HEK293 (cell line): ENCODE measurements at regions not wholly inside any gene's neighbourhood (a gene's known extent, or its start where the extent isn't known, plus 50 kb on each side); places are given as distances from the start of the nearest gene placed in this dataset.

ENCODE experiments used
- CTCF ChIA-PET: fragments of 350-600 bp; formaldehyde crosslinking; extraction: SDS; loops from one replicate; lab custom pipeline; 2021; ENCODE audit warnings: antibody characterized with exemption; lab: Yijun Ruan, JAX
- POLR2A ChIA-PET: fragments of 300-600 bp; formaldehyde crosslinking; extraction: SDS; loops from one replicate; lab custom pipeline; 2020; ENCODE audit warnings: antibody characterized with exemption, inconsistent platforms; lab: Yijun Ruan, JAX
- H3K27ac ChIP-seq: fragments of 200-500 bp; sonication (Bioruptor generic); 2 replicates; pipeline ENCODE4 v1.5.1; 2014; ENCODE audit warnings: low read depth, low read length, control low read depth, inconsistent platforms; ENCODE audit errors: extremely low read depth
- H3K36me3 ChIP-seq, 2 experiments: fragments of 200-500 bp in 1 of 2; sonication (Bioruptor generic) in 1 of 2; 1 replicate in 1 of 2; 2 replicates in 1 of 2; pipeline ENCODE4 v1.5.1; 2014 to 2017; ENCODE audit warnings: inconsistent platforms in 2 of 2, low read length in 2 of 2; ENCODE audit not compliant: control insufficient read depth in 2 of 2, insufficient read depth in 1 of 2
- H3K4me1 ChIP-seq: fragments of 200-500 bp; sonication (Bioruptor generic); 2 replicates; pipeline ENCODE4 v1.5.1; 2014; ENCODE audit warnings: mild to moderate bottlenecking, low read length, inconsistent platforms; ENCODE audit not compliant: control insufficient read depth, insufficient read depth
- H3K4me3 ChIP-seq: 2 replicates; pipeline ENCODE4 v1.5.1; 2011; ENCODE audit warnings: low read depth, mild to moderate bottlenecking, control low read depth, low read length, moderate library complexity
- H3K9me3 ChIP-seq: fragments of 200-500 bp; sonication (Bioruptor generic); 2 replicates; pipeline ENCODE4 v1.5.1; 2014; ENCODE audit warnings: low read depth, low read length, inconsistent platforms; ENCODE audit not compliant: control insufficient read depth, insufficient read depth
- EGR2 ChIP-seq: fragments of 450-650 bp; formaldehyde crosslinking; IDR thresholded peaks from 2 replicates; pipeline ENCODE4 v1.5.1; 2016; ENCODE audit warnings: low read depth, missing biosample characterization, missing genetic modification characterization
- KLF10 ChIP-seq: fragments of 450-650 bp; IDR thresholded peaks from 2 replicates; pipeline ENCODE4 v1.5.1; 2018; ENCODE audit warnings: missing biosample characterization, mild to moderate bottlenecking, missing genetic modification characterization
- SP7 ChIP-seq: fragments of 450-650 bp; formaldehyde crosslinking; IDR thresholded peaks from 2 replicates; pipeline ENCODE4 v1.5.1; 2016; ENCODE audit warnings: missing biosample characterization, missing genetic modification characterization
- YY1 ChIP-seq: fragments of 450-650 bp; formaldehyde crosslinking; IDR thresholded peaks from 2 replicates; pipeline ENCODE4 v1.5.1; 2018; ENCODE audit warnings: missing biosample characterization, missing genetic modification characterization
- ZBTB7A ChIP-seq: fragments of 450-650 bp; formaldehyde crosslinking; IDR thresholded peaks from 2 replicates; pipeline ENCODE4 v1.5.1; 2016; ENCODE audit warnings: low read depth, missing biosample characterization, missing genetic modification characterization
- ZNF133 ChIP-seq: fragments of 450-650 bp; formaldehyde crosslinking; IDR thresholded peaks from 2 replicates; pipeline ENCODE4 v1.5.1; 2016; ENCODE audit warnings: missing biosample characterization, missing genetic modification characterization
- ZNF16 ChIP-seq: fragments of 450-650 bp; formaldehyde crosslinking; IDR thresholded peaks from 2 replicates; pipeline ENCODE4 v1.5.1; 2016; ENCODE audit warnings: low read depth, missing biosample characterization, missing genetic modification characterization
- ZNF169 ChIP-seq: fragments of 450-650 bp; formaldehyde crosslinking; IDR thresholded peaks from 2 replicates; pipeline ENCODE4 v1.5.1; 2016; ENCODE audit warnings: missing biosample characterization, missing genetic modification characterization
- ZNF175 ChIP-seq: fragments of 450-650 bp; formaldehyde crosslinking; IDR thresholded peaks from 2 replicates; pipeline ENCODE4 v1.5.1; 2016; ENCODE audit warnings: missing biosample characterization, missing genetic modification characterization
- ZNF214 ChIP-seq: fragments of 450-650 bp; formaldehyde crosslinking; IDR thresholded peaks from 2 replicates; pipeline ENCODE4 v1.5.1; 2017; ENCODE audit warnings: missing biosample characterization, mild to moderate bottlenecking, missing genetic modification characterization, borderline replicate concordance
- ZNF223 ChIP-seq: fragments of 450-650 bp; formaldehyde crosslinking; IDR thresholded peaks from 2 replicates; pipeline ENCODE4 v1.5.1; 2016; ENCODE audit warnings: missing biosample characterization, missing genetic modification characterization
- ZNF239 ChIP-seq: fragments of 450-650 bp; formaldehyde crosslinking; IDR thresholded peaks from 2 replicates; pipeline ENCODE4 v1.5.1; 2016; ENCODE audit warnings: missing biosample characterization, missing genetic modification characterization
- ZNF416 ChIP-seq: fragments of 450-650 bp; formaldehyde crosslinking; IDR thresholded peaks from 2 replicates; pipeline ENCODE4 v1.5.1; 2016; ENCODE audit warnings: missing biosample characterization, missing genetic modification characterization
- ZNF426 ChIP-seq: fragments of 450-650 bp; formaldehyde crosslinking; IDR thresholded peaks from 2 replicates; pipeline ENCODE4 v1.5.1; 2017; ENCODE audit warnings: missing biosample characterization, missing genetic modification characterization, mild to moderate bottlenecking, inconsistent platforms, moderate library complexity
- ZNF530 ChIP-seq: fragments of 450-650 bp; formaldehyde crosslinking; IDR thresholded peaks from 2 replicates; pipeline ENCODE4 v1.5.1; 2016; ENCODE audit warnings: low read depth, missing biosample characterization, missing genetic modification characterization
- ZNF544 ChIP-seq: fragments of 450-650 bp; formaldehyde crosslinking; IDR thresholded peaks from 2 replicates; pipeline ENCODE4 v1.5.0; 2017; ENCODE audit warnings: missing biosample characterization, missing genetic modification characterization
- ZNF549 ChIP-seq: fragments of 450-650 bp; IDR thresholded peaks from 2 replicates; pipeline ENCODE4 v1.5.1; 2018; ENCODE audit warnings: missing biosample characterization, missing genetic modification characterization, mild to moderate bottlenecking, inconsistent platforms, moderate library complexity
- ZNF571 ChIP-seq: fragments of 450-650 bp; formaldehyde crosslinking; IDR thresholded peaks from 2 replicates; pipeline ENCODE4 v1.5.0; 2017; ENCODE audit warnings: missing biosample characterization, missing genetic modification characterization
- TF ChIP-seq, protein P1 (sequence below): sonication (generic); formaldehyde crosslinking; IDR thresholded peaks from 2 replicates; pipeline ENCODE4 v1.8.1; 2022; ENCODE audit warnings: mild to moderate bottlenecking, moderate library complexity, missing genetic modification reagents
- TF ChIP-seq, protein P2 (sequence below): fragments of 450-650 bp; formaldehyde crosslinking; IDR thresholded peaks from 2 replicates; pipeline ENCODE4 v1.5.1; 2016; ENCODE audit warnings: missing biosample characterization, missing genetic modification characterization
- TF ChIP-seq, protein P3 (sequence below): fragments of 450-650 bp; formaldehyde crosslinking; IDR thresholded peaks from 2 replicates; pipeline ENCODE4 v1.5.1; 2016; ENCODE audit warnings: missing biosample characterization, missing genetic modification characterization
- TF ChIP-seq, protein P4 (sequence below): fragments of 450-650 bp; formaldehyde crosslinking; conservative IDR thresholded peaks from 2 replicates; pipeline ENCODE4 v1.5.1; 2016; ENCODE audit warnings: low read depth, missing biosample characterization, missing genetic modification characterization
- TF ChIP-seq, protein P5 (sequence below): fragments of 450-650 bp; formaldehyde crosslinking; IDR thresholded peaks from 2 replicates; pipeline ENCODE4 v1.5.1; 2016; ENCODE audit warnings: missing biosample characterization, missing genetic modification characterization
- TF ChIP-seq, protein P6 (sequence below): fragments of 450-650 bp; formaldehyde crosslinking; IDR thresholded peaks from 2 replicates; pipeline ENCODE4 v1.5.1; 2016; ENCODE audit warnings: missing biosample characterization, missing genetic modification characterization

DNA sequence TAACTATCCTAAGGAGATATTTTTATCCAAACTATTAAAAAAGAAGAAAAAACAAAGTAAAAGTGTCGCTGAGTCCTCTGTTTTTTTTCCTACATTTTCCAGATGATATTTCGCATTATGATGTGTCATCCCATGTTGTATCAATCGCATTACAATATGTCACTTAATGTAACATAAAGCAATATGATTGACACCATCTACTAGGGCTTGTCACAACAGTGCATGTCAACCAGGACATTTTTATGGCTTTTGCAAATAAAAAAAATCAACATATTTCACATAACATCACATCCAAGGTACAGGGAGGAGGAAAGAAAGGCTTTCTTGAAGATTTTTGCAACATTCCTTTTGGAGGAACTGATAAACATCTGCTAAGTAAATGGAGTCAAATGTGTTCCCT is 308.9 kb downstream of the ETAA1 start:
- no peaks in the 10 kb centered on the region for H3K4me1 ChIP-seq
- no peaks in the 10 kb centered on the region for H3K36me3 ChIP-seq
- no peak overlapping the region for H3K4me3 ChIP-seq
- ChIA-PET POLR2A (no interaction called here), CTCF (interaction anchor here (0.6 kb wide), 1 partner anchor 445 kb away, joined by 3 read pairs; no protein-coding TSS in a partner anchor)
- no peaks in the 10 kb centered on the region for H3K9me3 ChIP-seq
- H3K27ac ChIP-seq: no peak overlapping the region
- TF ChIP-seq ZBTB7A (tag by site-specific recombination) (no peak), KLF10 (tag by site-specific recombination) (no peak), ZNF530 (tag by site-specific recombination) (no peak), ZNF571 (tag by site-specific recombination) (no peak), ZNF214 (tag by site-specific recombination) (no peak)
- TF ChIP-seq, protein P1, sequence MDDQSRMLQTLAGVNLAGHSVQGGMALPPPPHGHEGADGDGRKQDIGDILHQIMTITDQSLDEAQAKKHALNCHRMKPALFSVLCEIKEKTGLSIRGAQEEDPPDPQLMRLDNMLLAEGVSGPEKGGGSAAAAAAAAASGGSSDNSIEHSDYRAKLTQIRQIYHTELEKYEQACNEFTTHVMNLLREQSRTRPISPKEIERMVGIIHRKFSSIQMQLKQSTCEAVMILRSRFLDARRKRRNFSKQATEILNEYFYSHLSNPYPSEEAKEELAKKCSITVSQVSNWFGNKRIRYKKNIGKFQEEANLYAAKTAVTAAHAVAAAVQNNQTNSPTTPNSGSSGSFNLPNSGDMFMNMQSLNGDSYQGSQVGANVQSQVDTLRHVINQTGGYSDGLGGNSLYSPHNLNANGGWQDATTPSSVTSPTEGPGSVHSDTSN (CRISPR knock-in tag): no peak
- TF ChIP-seq, protein P2, sequence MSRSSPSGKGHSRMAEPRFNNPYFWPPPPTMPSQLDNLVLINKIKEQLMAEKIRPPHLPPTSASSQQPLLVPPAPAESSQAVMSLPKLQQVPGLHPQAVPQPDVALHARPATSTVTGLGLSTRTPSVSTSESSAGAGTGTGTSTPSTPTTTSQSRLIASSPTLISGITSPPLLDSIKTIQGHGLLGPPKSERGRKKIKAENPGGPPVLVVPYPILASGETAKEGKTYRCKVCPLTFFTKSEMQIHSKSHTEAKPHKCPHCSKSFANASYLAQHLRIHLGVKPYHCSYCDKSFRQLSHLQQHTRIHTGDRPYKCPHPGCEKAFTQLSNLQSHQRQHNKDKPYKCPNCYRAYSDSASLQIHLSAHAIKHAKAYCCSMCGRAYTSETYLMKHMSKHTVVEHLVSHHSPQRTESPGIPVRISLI (tag by site-specific recombination): no peak
- TF ChIP-seq, protein P3, sequence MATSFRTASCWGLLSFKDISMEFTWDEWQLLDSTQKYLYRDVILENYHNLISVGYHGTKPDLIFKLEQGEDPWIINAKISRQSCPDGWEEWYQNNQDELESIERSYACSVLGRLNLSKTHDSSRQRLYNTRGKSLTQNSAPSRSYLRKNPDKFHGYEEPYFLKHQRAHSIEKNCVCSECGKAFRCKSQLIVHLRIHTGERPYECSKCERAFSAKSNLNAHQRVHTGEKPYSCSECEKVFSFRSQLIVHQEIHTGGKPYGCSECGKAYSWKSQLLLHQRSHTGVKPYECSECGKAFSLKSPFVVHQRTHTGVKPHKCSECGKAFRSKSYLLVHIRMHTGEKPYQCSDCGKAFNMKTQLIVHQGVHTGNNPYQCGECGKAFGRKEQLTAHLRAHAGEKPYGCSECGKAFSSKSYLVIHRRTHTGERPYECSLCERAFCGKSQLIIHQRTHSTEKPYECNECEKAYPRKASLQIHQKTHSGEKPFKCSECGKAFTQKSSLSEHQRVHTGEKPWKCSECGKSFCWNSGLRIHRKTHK (tag by site-specific recombination): no peak
- TF ChIP-seq, protein P4, sequence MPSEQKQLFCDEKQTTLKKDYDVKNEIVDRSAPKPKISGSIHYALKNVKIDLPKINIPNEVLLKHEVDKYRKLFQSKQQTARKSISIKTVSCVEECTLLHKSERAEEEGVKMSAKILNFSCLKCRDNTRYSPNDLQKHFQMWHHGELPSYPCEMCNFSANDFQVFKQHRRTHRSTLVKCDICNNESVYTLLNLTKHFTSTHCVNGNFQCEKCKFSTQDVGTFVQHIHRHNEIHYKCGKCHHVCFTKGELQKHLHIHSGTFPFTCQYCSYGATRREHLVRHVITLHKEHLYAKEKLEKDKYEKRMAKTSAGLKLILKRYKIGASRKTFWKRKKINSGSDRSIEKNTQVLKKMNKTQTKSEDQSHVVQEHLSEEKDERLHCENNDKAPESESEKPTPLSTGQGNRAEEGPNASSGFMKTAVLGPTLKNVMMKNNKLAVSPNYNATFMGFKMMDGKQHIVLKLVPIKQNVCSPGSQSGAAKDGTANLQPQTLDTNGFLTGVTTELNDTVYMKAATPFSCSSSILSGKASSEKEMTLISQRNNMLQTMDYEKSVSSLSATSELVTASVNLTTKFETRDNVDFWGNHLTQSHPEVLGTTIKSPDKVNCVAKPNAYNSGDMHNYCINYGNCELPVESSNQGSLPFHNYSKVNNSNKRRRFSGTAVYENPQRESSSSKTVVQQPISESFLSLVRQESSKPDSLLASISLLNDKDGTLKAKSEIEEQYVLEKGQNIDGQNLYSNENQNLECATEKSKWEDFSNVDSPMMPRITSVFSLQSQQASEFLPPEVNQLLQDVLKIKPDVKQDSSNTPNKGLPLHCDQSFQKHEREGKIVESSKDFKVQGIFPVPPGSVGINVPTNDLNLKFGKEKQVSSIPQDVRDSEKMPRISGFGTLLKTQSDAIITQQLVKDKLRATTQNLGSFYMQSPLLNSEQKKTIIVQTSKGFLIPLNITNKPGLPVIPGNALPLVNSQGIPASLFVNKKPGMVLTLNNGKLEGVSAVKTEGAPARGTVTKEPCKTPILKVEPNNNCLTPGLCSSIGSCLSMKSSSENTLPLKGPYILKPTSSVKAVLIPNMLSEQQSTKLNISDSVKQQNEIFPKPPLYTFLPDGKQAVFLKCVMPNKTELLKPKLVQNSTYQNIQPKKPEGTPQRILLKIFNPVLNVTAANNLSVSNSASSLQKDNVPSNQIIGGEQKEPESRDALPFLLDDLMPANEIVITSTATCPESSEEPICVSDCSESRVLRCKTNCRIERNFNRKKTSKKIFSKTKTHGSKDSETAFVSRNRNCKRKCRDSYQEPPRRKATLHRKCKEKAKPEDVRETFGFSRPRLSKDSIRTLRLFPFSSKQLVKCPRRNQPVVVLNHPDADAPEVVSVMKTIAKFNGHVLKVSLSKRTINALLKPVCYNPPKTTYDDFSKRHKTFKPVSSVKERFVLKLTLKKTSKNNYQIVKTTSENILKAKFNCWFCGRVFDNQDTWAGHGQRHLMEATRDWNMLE: no peak

DNA sequence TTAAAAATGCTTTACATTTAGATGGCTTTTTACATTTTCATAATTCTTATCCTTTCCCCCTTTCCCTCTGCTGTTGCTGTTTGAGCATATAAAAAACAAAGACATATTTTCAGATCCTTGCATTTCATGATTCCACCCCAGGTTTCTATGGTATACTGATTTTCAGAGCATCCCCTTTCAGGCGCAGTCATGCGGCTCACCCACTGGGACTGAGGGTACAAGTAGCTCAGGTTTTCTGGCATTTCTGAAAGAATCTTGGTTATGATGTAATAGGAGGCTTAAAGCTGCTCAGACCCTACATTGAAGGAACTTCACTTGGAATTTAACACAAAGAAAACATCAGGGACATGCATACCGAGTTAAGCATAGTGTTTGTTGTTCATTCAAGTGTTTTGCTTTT is 310.8 kb downstream of the ETAA1 start:
- H3K4me3 ChIP-seq: no peak overlapping the region
- POLR2A ChIA-PET: no interaction called here
- no peak overlapping the region for H3K27ac ChIP-seq
- no peak for TF ChIP-seq ZNF416
- no peak for TF ChIP-seq ZNF549 (tag by site-specific recombination)
- TF ChIP-seq ZNF133 (tag by site-specific recombination): no peak
- TF ChIP-seq ZNF169 (tag by site-specific recombination): no peak
- TF ChIP-seq EGR2 (tag by site-specific recombination): no peak
- TF ChIP-seq YY1 (tag by site-specific recombination): no peak
- TF ChIP-seq ZBTB7A (tag by site-specific recombination): no peak
- TF ChIP-seq, protein P5, sequence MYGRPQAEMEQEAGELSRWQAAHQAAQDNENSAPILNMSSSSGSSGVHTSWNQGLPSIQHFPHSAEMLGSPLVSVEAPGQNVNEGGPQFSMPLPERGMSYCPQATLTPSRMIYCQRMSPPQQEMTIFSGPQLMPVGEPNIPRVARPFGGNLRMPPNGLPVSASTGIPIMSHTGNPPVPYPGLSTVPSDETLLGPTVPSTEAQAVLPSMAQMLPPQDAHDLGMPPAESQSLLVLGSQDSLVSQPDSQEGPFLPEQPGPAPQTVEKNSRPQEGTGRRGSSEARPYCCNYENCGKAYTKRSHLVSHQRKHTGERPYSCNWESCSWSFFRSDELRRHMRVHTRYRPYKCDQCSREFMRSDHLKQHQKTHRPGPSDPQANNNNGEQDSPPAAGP: no peak
- TF ChIP-seq ZNF544: no peak
- no peak for TF ChIP-seq ZNF223 (tag by site-specific recombination)
- TF ChIP-seq ZNF16 (tag by site-specific recombination): no peak
- no peak for TF ChIP-seq ZNF426 (tag by site-specific recombination)
- TF ChIP-seq, protein P6, sequence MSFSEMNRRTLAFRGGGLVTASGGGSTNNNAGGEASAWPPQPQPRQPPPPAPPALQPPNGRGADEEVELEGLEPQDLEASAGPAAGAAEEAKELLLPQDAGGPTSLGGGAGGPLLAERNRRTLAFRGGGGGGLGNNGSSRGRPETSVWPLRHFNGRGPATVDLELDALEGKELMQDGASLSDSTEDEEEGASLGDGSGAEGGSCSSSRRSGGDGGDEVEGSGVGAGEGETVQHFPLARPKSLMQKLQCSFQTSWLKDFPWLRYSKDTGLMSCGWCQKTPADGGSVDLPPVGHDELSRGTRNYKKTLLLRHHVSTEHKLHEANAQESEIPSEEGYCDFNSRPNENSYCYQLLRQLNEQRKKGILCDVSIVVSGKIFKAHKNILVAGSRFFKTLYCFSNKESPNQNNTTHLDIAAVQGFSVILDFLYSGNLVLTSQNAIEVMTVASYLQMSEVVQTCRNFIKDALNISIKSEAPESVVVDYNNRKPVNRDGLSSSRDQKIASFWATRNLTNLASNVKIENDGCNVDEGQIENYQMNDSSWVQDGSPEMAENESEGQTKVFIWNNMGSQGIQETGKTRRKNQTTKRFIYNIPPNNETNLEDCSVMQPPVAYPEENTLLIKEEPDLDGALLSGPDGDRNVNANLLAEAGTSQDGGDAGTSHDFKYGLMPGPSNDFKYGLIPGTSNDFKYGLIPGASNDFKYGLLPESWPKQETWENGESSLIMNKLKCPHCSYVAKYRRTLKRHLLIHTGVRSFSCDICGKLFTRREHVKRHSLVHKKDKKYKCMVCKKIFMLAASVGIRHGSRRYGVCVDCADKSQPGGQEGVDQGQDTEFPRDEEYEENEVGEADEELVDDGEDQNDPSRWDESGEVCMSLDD: no peak
- TF ChIP-seq SP7 (tag by site-specific recombination): no peak
- TF ChIP-seq ZNF239 (tag by site-specific recombination): no peak
- TF ChIP-seq ZNF175: no peak
- H3K4me1 ChIP-seq: no peaks in the 10 kb centered on the region
- no peaks in the 10 kb centered on the region for H3K9me3 ChIP-seq
- CTCF ChIA-PET: no interaction called here
- H3K36me3 ChIP-seq: no peaks in the 10 kb centered on the region
